Panc1 (cell line): ENCODE measurements at regions not wholly inside any gene's neighbourhood (a gene's known extent, or its start where the extent isn't known, plus 50 kb on each side); places are given as distances from the start of the nearest gene placed in this dataset.

Experiments used
- ATAC-seq: fragments of 200-7000 bp; cut with Tn5 transposase; 2 replicates; pipeline ENCODE4 v1.9.1; 2020; ENCODE audit warnings: mild to moderate bottlenecking, moderate library complexity
- BruUV-seq: library from RNA; stranded (reverse); fragments of 400-500 nt; replicated peaks from 2 replicates; lab custom pipeline; 2021; lab: Mats Ljungman, UMichigan
- CTCF ChIA-PET: fragments of 300-600 bp; sonication (Branson Sonifier 250); formaldehyde crosslinking; loops from one replicate; lab custom pipeline; 2022; ENCODE audit warnings: antibody characterized with exemption; lab: Charles Lee
- POLR2A ChIA-PET: fragments of 300-600 bp; sonication (Branson Sonifier 250); formaldehyde crosslinking; loops from one replicate; lab custom pipeline; 2022; ENCODE audit warnings: antibody characterized with exemption; lab: Charles Lee
- DNase-seq: peaks from one replicate; pipeline ENCODE4 v3.0.0-alpha.2; 2010; ENCODE audit warnings: low read depth, low spot score
- H3K27ac ChIP-seq: 2 replicates; pipeline ENCODE4 v1.5.1; 2011; ENCODE audit warnings: mild to moderate bottlenecking, low read length, inconsistent platforms
- H3K27me3 ChIP-seq: fragments of 200-500 bp; sonication (Bioruptor generic); 2 replicates; pipeline ENCODE4 v1.6.0; 2014; ENCODE audit warnings: low read length, inconsistent platforms; ENCODE audit not compliant: control insufficient read depth, insufficient read depth
- H3K36me3 ChIP-seq: fragments of 200-500 bp; sonication (Bioruptor generic); 2 replicates; pipeline ENCODE4 v1.5.1; 2014; ENCODE audit warnings: inconsistent platforms, mild to moderate bottlenecking, low read length, moderate library complexity; ENCODE audit not compliant: control insufficient read depth, insufficient read depth
- H3K4me1 ChIP-seq: 2 replicates; pipeline ENCODE4 v1.5.1; 2011; ENCODE audit warnings: inconsistent platforms, mild to moderate bottlenecking, low read length, moderate library complexity; ENCODE audit not compliant: control insufficient read depth, insufficient read depth
- H3K4me3 ChIP-seq, 2 experiments: 2 replicates each; pipeline ENCODE4 v1.5.1; 2011 to 2012; ENCODE audit warnings: low read depth in 2 of 2, low read length in 2 of 2, mild to moderate bottlenecking in 2 of 2, inconsistent platforms in 1 of 2, moderate library complexity in 1 of 2
- H3K9me3 ChIP-seq: fragments of 200-500 bp; sonication (Bioruptor generic); 2 replicates; pipeline ENCODE4 v1.5.1; 2014; ENCODE audit warnings: low read depth, mild to moderate bottlenecking, inconsistent platforms, low read length, moderate library complexity; ENCODE audit not compliant: control insufficient read depth, insufficient read depth
- CTCF ChIP-seq: fragments of 450-650 bp; IDR thresholded peaks from 2 replicates; pipeline ENCODE4 v1.5.1; 2017; ENCODE audit warnings: mild to moderate bottlenecking
- POLR2AphosphoS5 ChIP-seq: IDR thresholded peaks from 2 replicates; pipeline ENCODE4 v1.6.1; 2012; ENCODE audit warnings: mild to moderate bottlenecking, low read depth, low read length, moderate library complexity
- REST ChIP-seq, 2 experiments: IDR thresholded peaks; 2 replicates each; pipeline ENCODE4 v1.6.1; 2011 to 2012; ENCODE audit warnings: low read depth in 2 of 2, control low read depth in 1 of 2, low read length in 1 of 2, mild to moderate bottlenecking in 1 of 2, moderate library complexity in 1 of 2; ENCODE audit not compliant: insufficient read depth in 1 of 2
- SIN3A ChIP-seq: IDR thresholded peaks from 2 replicates; pipeline ENCODE4 v1.6.1; 2012; ENCODE audit warnings: low read depth, mild to moderate bottlenecking, low read length, moderate library complexity, borderline replicate concordance; ENCODE audit not compliant: insufficient read depth
- TCF7L2 ChIP-seq: IDR thresholded peaks from 2 replicates; pipeline ENCODE4 v1.6.1; 2011; ENCODE audit warnings: mild to moderate bottlenecking, low read depth, low read length, inconsistent platforms
- in situ Hi-C: cut with HindIII; loops from 2 replicates; pipeline ENCODE4 v1.10.0; 2016; ENCODE audit warnings: low sequenced_read_pairs, low pct_unique_long_range_greater_than_20kb
- intact Hi-C: fragments of 100-400 bp; cut with micrococcal nuclease; formaldehyde crosslinking; loops from one replicate; pipeline ENCODE4 v1.10.0; 2022; ENCODE audit not compliant: unreplicated experiment

- Histone ChIP-seq H3K27ac (no peak overlapping the region), H3K36me3 (no peaks in the 10 kb centered on the region), H3K4me3 (no peak overlapping the region), H3K27me3 (no peaks in the 10 kb centered on the region), H3K4me1 (no peaks in the 10 kb centered on the region), H3K9me3 (no peaks in the 10 kb centered on the region)
- BruUV-seq, result no TSS peak
- ChIA-PET CTCF (no interaction called here), POLR2A (no interaction called here)
- DNase-seq (no peak), ATAC-seq (no peak)
- no peak for TF ChIP-seq CTCF
- TF ChIP-seq REST (IDR thresholded peaks at IDR 0.05; ENCODE audit: insufficient read depth in 1 of 2, low read depth in 2 of 2, low read length in 1 of 2), result no peak
- TF ChIP-seq SIN3A, result no peak
- no peak for TF ChIP-seq POLR2AphosphoS5
- no peak for TF ChIP-seq TCF7L2
- in situ Hi-C loops, result no loop called here
- intact Hi-C loops, result no loop called here
These were observed 404.8 kb downstream of the NLGN4X start for GRCh38 chrX:5823903-5824302.

GRCh38 chrX:5810636-5811035 lies 418.0 kb downstream of the NLGN4X start:
- TF ChIP-seq POLR2AphosphoS5 (no peak), REST (IDR thresholded peaks at IDR 0.05; ENCODE audit: insufficient read depth in 1 of 2, low read depth in 2 of 2, low read length in 1 of 2) (no peak), CTCF (no peak), SIN3A (no peak), TCF7L2 (no peak)
- no peak overlapping the region for H3K4me3 ChIP-seq
- BruUV-seq, result no TSS peak
- CTCF ChIA-PET, result no interaction called here
- H3K27me3 ChIP-seq, result no peaks in the 10 kb centered on the region
- no peaks in the 10 kb centered on the region for H3K4me1 ChIP-seq
- H3K36me3 ChIP-seq, result no peaks in the 10 kb centered on the region
- POLR2A ChIA-PET, result no interaction called here
- intact Hi-C loops, result no loop called here
- in situ Hi-C loops, result no loop called here
- DNase-seq (no peak), ATAC-seq (no peak)
- no peaks in the 10 kb centered on the region for H3K9me3 ChIP-seq
- H3K27ac ChIP-seq, result no peak overlapping the region
